ENCODE measurements at regions not wholly inside any gene's neighbourhood (a gene's known extent, or its start where the extent isn't known, plus 50 kb on each side); places are given as distances from the start of the nearest gene placed in this dataset.

DNA sequence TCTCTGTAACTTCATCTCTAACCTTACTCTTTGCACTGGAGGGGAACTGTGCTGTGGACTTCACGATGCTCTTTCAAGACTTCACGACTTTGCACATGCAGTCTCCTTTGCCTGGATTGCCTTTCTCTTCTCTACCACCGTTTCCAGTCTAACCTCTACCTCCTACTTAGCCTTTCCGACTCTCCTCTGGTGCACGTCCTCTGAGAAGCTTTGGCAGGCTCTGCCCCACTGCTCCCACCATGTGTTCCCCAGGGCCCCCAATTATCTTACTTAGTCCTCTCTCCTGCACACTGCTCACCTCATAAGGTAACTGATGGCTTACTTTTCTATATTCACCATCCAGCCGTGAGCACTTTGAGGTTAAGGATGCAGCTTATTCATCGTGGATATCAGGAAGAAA is 101.7 kb upstream of the GJB5 start:
- H4K91ac ChIP-seq (ENCODE audit: insufficient read length, low read depth, low read length), result no peak overlapping the region
- no peak overlapping the region for H3K4me3 Mint-ChIP-seq
- peaks cover 21% of the 10 kb centered on the region for H3K27me3 Mint-ChIP-seq (ENCODE audit: low read depth)

More for the DNA sequence above, 101.7 kb upstream of the GJB5 start:
- no peak overlapping the region for H3K9ac ChIP-seq (ENCODE audit: extremely low read depth, insufficient read length, low read length)
- H2AFZ ChIP-seq (ENCODE audit: low read length), result no peak overlapping the region
- H3K56ac ChIP-seq (ENCODE audit: insufficient read length, low read depth, low read length), result no peak overlapping the region
- H3K4me1 ChIP-seq (ENCODE audit: insufficient read depth, low read length), result peaks cover 20% of the 10 kb centered on the region
- H2AK5ac ChIP-seq (ENCODE audit: insufficient read length, low read length), result no peak overlapping the region
- DNase-seq, result no peak
- Mint-ChIP-seq H3K4me1 (peaks cover 47 to 51% of the 10 kb centered on the region in 2 experiments), H3K9me3 (no peaks in the 10 kb centered on the region), H3K27ac (no peak overlapping the region; a peak in 1 of 7 replicates), H3K36me3 (ENCODE audit: insufficient read depth in 1 of 3, low read depth in 3 of 3) (no peaks in the 10 kb centered on the region)
- H3K23me2 ChIP-seq (ENCODE audit: insufficient read length, low read depth, low read length, poor library complexity, severe bottlenecking), result no peaks in the 10 kb centered on the region
- H4K8ac ChIP-seq (replicated peaks; ENCODE audit: insufficient read length, low read depth, low read length), result no peak overlapping the region
- WGBS (ENCODE audit: extremely low coverage, insufficient read length, low lambda C conversion rate), result no CpG with 5 or more reads among the region's 7 CpGs
- no peaks in the 10 kb centered on the region for H3K9me3 ChIP-seq (ENCODE audit: control insufficient read depth, low read depth, low read length)
- no peaks in the 10 kb centered on the region for H4K20me1 ChIP-seq (ENCODE audit: control insufficient read depth, insufficient read depth, insufficient read length)
- H3K18ac ChIP-seq (ENCODE audit: insufficient read length, low read depth, low read length), result no peak overlapping the region
- no peak overlapping the region for H2BK5ac ChIP-seq (ENCODE audit: insufficient read length, low read length)
- no peak overlapping the region for H3K14ac ChIP-seq (ENCODE audit: insufficient read depth, low read length)
- H2BK12ac ChIP-seq (ENCODE audit: insufficient read length, low read depth, low read length), result no peak overlapping the region
- H3K79me1 ChIP-seq (ENCODE audit: insufficient read depth, low read depth, low read length, poor library complexity, severe bottlenecking), result no peaks in the 10 kb centered on the region
- TF ChIP-seq, protein P1, sequence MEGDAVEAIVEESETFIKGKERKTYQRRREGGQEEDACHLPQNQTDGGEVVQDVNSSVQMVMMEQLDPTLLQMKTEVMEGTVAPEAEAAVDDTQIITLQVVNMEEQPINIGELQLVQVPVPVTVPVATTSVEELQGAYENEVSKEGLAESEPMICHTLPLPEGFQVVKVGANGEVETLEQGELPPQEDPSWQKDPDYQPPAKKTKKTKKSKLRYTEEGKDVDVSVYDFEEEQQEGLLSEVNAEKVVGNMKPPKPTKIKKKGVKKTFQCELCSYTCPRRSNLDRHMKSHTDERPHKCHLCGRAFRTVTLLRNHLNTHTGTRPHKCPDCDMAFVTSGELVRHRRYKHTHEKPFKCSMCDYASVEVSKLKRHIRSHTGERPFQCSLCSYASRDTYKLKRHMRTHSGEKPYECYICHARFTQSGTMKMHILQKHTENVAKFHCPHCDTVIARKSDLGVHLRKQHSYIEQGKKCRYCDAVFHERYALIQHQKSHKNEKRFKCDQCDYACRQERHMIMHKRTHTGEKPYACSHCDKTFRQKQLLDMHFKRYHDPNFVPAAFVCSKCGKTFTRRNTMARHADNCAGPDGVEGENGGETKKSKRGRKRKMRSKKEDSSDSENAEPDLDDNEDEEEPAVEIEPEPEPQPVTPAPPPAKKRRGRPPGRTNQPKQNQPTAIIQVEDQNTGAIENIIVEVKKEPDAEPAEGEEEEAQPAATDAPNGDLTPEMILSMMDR (conservative IDR thresholded peaks at IDR 0.05), result no peak
- H3T11ph ChIP-seq (ENCODE audit: low read length), result no peak overlapping the region
- H2BK20ac ChIP-seq (ENCODE audit: low read depth, low read length, poor library complexity, severe bottlenecking), result no peak overlapping the region
- H3K27me3 ChIP-seq (ENCODE audit: insufficient read depth, low read length), result no peaks in the 10 kb centered on the region
- no peak overlapping the region for H3K4me2 ChIP-seq (ENCODE audit: insufficient read depth, insufficient read length, low read length)
- H3K4ac ChIP-seq (ENCODE audit: low read depth, low read length), result no peak overlapping the region
- H2BK120ac ChIP-seq (ENCODE audit: low read depth, low read length, poor library complexity, severe bottlenecking), result no peak overlapping the region
- H2BK15ac ChIP-seq (ENCODE audit: low read depth, low read length), result no peak overlapping the region
- no peak overlapping the region for H3K27ac ChIP-seq (ENCODE audit: insufficient read length, low read depth, low read length)
- no peak overlapping the region for H4K5ac ChIP-seq (ENCODE audit: insufficient read length, low read depth, low read length)
- no peaks in the 10 kb centered on the region for H3K79me2 ChIP-seq (ENCODE audit: insufficient read depth, low read length)
- no peak overlapping the region for H3K23ac ChIP-seq (ENCODE audit: insufficient read length, low read depth, low read length)

Data from H9 (cell line).